ENCODE measurements at regions not wholly inside any gene's neighbourhood (a gene's known extent, or its start where the extent isn't known, plus 50 kb on each side); places are given as distances from the start of the nearest gene placed in this dataset.

GRCh38 chrX:42499620-42500019 is 278.3 kb downstream of the PPP1R2C start:
- H3K9me3 ChIP-seq = no peaks in the 10 kb centered on the region
- peaks cover 0 to 15% (median 0%) of the 10 kb centered on the region in 7 donors for H3K27me3 ChIP-seq
- DNase-seq (no peak), ATAC-seq (no peak)
- 91% methylated on average over 2 of the region's 2 CpGs for WGBS, 2 donors
- intact Hi-C loops (cut with DNase I) = no loop called here
- no peaks in the 10 kb centered on the region for H3K4me1 ChIP-seq
- H3K27ac ChIP-seq = no peak overlapping the region
- no peaks in the 10 kb centered on the region for H3K36me3 ChIP-seq
- H3K4me3 ChIP-seq = no peak overlapping the region
- TF ChIP-seq, protein P1, sequence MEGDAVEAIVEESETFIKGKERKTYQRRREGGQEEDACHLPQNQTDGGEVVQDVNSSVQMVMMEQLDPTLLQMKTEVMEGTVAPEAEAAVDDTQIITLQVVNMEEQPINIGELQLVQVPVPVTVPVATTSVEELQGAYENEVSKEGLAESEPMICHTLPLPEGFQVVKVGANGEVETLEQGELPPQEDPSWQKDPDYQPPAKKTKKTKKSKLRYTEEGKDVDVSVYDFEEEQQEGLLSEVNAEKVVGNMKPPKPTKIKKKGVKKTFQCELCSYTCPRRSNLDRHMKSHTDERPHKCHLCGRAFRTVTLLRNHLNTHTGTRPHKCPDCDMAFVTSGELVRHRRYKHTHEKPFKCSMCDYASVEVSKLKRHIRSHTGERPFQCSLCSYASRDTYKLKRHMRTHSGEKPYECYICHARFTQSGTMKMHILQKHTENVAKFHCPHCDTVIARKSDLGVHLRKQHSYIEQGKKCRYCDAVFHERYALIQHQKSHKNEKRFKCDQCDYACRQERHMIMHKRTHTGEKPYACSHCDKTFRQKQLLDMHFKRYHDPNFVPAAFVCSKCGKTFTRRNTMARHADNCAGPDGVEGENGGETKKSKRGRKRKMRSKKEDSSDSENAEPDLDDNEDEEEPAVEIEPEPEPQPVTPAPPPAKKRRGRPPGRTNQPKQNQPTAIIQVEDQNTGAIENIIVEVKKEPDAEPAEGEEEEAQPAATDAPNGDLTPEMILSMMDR (IDR thresholded peaks at IDR 0.05) = no peak

DNA sequence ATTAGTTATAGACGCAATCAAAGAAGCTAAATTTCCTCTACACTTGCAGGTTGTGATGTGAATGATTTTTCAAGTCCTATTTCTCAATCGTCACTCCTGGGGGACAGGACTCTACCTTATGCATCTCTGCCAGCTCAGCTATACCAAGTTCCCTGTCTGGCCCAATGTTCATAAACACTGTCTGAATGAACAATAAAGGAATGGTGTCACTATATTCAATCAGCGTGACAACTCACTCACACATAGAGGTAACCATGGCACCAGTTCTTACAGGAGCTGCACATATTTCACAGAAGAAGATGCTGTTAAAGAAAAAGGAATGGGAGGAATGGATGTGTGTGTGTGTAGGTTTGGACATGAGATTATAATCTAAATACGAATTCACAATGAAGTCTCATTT is 280.6 kb downstream of the PPP1R2C start:
- DNase-seq (no peak), ATAC-seq (no peak)
- Histone ChIP-seq H3K36me3 (no peaks in the 10 kb centered on the region), H3K4me1 (no peaks in the 10 kb centered on the region), H3K27me3 (peaks cover 0 to 21% (median 0%) of the 10 kb centered on the region in 7 donors), H3K4me3 (no peak overlapping the region), H3K27ac (no peak overlapping the region), H3K9me3 (no peaks in the 10 kb centered on the region)
- 83 to 89% methylated on average over 4 of the region's 4 CpGs for WGBS, 2 donors
- TF ChIP-seq, protein P1 (IDR thresholded peaks at IDR 0.05) = no peak
- intact Hi-C loops (cut with DNase I) = no loop called here

DNA sequence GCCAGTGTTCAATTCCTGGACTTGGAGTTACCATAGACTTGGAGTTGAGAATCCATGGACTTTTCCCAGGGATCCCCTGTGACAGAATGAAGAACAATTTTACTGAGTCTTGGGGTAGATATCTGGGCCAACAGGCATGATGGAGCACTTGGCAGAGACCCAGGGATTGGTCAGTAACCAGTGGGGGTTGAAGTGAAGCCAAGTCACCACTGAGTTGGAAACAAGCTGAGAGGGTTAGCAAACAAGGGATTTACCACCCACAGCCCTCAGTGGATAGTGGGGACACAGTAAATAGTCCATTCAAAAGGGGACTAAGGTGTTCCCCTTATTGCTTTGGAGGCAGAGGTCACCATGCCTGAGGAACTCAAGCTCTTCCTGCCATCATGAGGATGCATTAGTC is 281.7 kb downstream of the PPP1R2C start:
- Histone ChIP-seq H3K27me3 (peaks cover 0 to 21% (median 0%) of the 10 kb centered on the region in 7 donors), H3K27ac (no peak overlapping the region), H3K36me3 (no peaks in the 10 kb centered on the region), H3K4me3 (no peak overlapping the region), H3K4me1 (no peaks in the 10 kb centered on the region), H3K9me3 (no peaks in the 10 kb centered on the region)
- ATAC-seq = no peak
- intact Hi-C loops (cut with DNase I) = no loop called here
- no peak for DNase-seq
- TF ChIP-seq, protein P1 (IDR thresholded peaks at IDR 0.05) = no peak

- WGBS, 2 donors = 85 to 88% methylated on average over 7 of the region's 7 CpGs
- ATAC-seq = no peak
- intact Hi-C loops (cut with DNase I) = no loop called here
- Histone ChIP-seq H3K4me1 (no peaks in the 10 kb centered on the region), H3K27me3 (peaks cover 0 to 21% (median 0%) of the 10 kb centered on the region in 7 donors), H3K27ac (no peak overlapping the region), H3K36me3 (no peaks in the 10 kb centered on the region), H3K4me3 (no peak overlapping the region), H3K9me3 (no peaks in the 10 kb centered on the region)
- TF ChIP-seq, protein P1 (IDR thresholded peaks at IDR 0.05) = no peak
- DNase-seq = no peak
Observed at GRCh38 chrX:42495139-42495538, 282.8 kb downstream of the PPP1R2C start.

Measured in heart right ventricle (tissue), 16 donors.